K562 (cell line): ENCODE measurements at regions not wholly inside any gene's neighbourhood (a gene's known extent, or its start where the extent isn't known, plus 50 kb on each side); places are given as distances from the start of the nearest gene placed in this dataset.

Source experiments
- ATAC-seq: fragments of 200-7000 bp; cut with Tn5 transposase; 3 replicates; pipeline ENCODE4 v1.9.1; 2020; ENCODE audit warnings: moderate library complexity
- BruUV-seq: library from RNA; stranded (reverse); fragments of 400-500 nt; replicated peaks from 2 replicates; lab custom pipeline; 2021; lab: Mats Ljungman, UMichigan
- CTCF ChIA-PET: fragments of 300-600 bp; formaldehyde crosslinking; extraction: SDS; loops from one replicate; lab custom pipeline; 2021; ENCODE audit warnings: low intra/inter-chr PET ratio; lab: Yijun Ruan, JAX
- POLR2A ChIA-PET: fragments of 300-600, 350-650 bp; sonication (Branson Sonifier 250); formaldehyde crosslinking; extraction: SDS; loops from one replicate; lab custom pipeline; 2021; ENCODE audit warnings: antibody characterized with exemption, inconsistent platforms; lab: Yijun Ruan, JAX
- DNase-seq, 4 experiments: peaks; one replicate each; pipeline versions ENCODE4 v3.0.0 to v3.0.0-alpha.2; 2011 to 2018; ENCODE audit warnings: low spot score in 3 of 4, mixed read lengths in 3 of 4; ENCODE audit errors: extremely low read depth in 1 of 4
- FAIRE-seq: peaks from 2 replicates; lab custom pipeline; 2011; peaks lifted over from hg19 to GRCh38; lab: Jason Lieb, UNC
- H2AFZ ChIP-seq: 2 replicates; pipeline ENCODE4 v1.6.0; 2011; ENCODE audit warnings: low read depth, low read length, control low read depth, inconsistent platforms
- H3K27ac ChIP-seq: fragments of 200-600 bp; 3 replicates; pipeline ENCODE4 v1.8.0; 2011; ENCODE audit warnings: low read depth, mild to moderate bottlenecking, control low read depth, inconsistent platforms, low read length, moderate library complexity, mixed read lengths; ENCODE audit errors: extremely low read depth
- H3K27me3 ChIP-seq, 2 experiments: fragments of 300-600 bp in 1 of 2; 2 replicates in 1 of 2; 3 replicates in 1 of 2; pipeline versions ENCODE4 v1.6.0 to v1.8.0; 2011; ENCODE audit warnings: inconsistent platforms in 2 of 2, low read length in 2 of 2, mild to moderate bottlenecking in 1 of 2, mixed read lengths in 1 of 2, moderate library complexity in 1 of 2; ENCODE audit not compliant: control insufficient read depth in 2 of 2, insufficient read depth in 2 of 2
- H3K36me3 ChIP-seq: fragments of 300-600 bp; 3 replicates; pipeline ENCODE4 v1.8.0; 2011; ENCODE audit warnings: mild to moderate bottlenecking, low read length, inconsistent platforms; ENCODE audit not compliant: control insufficient read depth, insufficient read depth
- H3K4me1 ChIP-seq, 2 experiments: fragments of 200-600 bp in 1 of 2; replicated peaks in 1 of 2; 2 replicates in 1 of 2; 3 replicates in 1 of 2; pipeline versions ENCODE4 v1.5.1 to v1.8.0; 2011; ENCODE audit warnings: inconsistent platforms in 2 of 2, low read length in 2 of 2, mild to moderate bottlenecking in 1 of 2, mixed read lengths in 1 of 2, moderate library complexity in 1 of 2; ENCODE audit not compliant: control insufficient read depth in 2 of 2, insufficient read depth in 2 of 2
- H3K4me2 ChIP-seq: 2 replicates; pipeline ENCODE4 v1.6.1; 2011; ENCODE audit warnings: low read length, control low read depth, inconsistent platforms, mixed read lengths; ENCODE audit not compliant: insufficient read depth
- H3K4me3 ChIP-seq: fragments of 200-600 bp; sonication (generic), shearing (Covaris generic); 2 replicates; pipeline ENCODE4 v1.5.1; 2016; ENCODE audit warnings: control low read depth, inconsistent platforms
- H3K79me2 ChIP-seq: fragments of 200-600 bp; 3 replicates; pipeline ENCODE4 v1.8.0; 2011; ENCODE audit warnings: low read length, inconsistent platforms; ENCODE audit not compliant: control insufficient read depth, insufficient read depth
- H3K9ac ChIP-seq, 2 experiments: 2 replicates each; pipeline versions ENCODE4 v1.6.0 to v1.6.1; 2011; ENCODE audit warnings: low read depth in 2 of 2, low read length in 2 of 2, control low read depth in 1 of 2, inconsistent platforms in 1 of 2, mild to moderate bottlenecking in 1 of 2, mixed read lengths in 1 of 2; ENCODE audit not compliant: insufficient read depth in 1 of 2
- H3K9me1 ChIP-seq: one replicate; pipeline ENCODE4 v1.6.0; 2011; ENCODE audit warnings: inconsistent platforms, mild to moderate bottlenecking, low read length, moderate library complexity; ENCODE audit not compliant: control insufficient read depth, insufficient read depth
- H3K9me3 ChIP-seq: replicated peaks from 2 replicates; pipeline ENCODE4 v1.5.1; 2011; ENCODE audit warnings: low read depth, low read length, inconsistent platforms; ENCODE audit not compliant: control insufficient read depth, insufficient read depth
- H4K20me1 ChIP-seq: replicated peaks from 2 replicates; pipeline ENCODE4 v1.6.1; 2011; ENCODE audit warnings: low read length, inconsistent platforms, mixed read lengths; ENCODE audit not compliant: control insufficient read depth, insufficient read depth
- CHD4 ChIP-seq: fragments of 200-600 bp; sonication (generic); IDR thresholded peaks from 3 replicates; pipeline ENCODE4 v1.6.1; 2012; ENCODE audit warnings: low read depth, mild to moderate bottlenecking, mixed read lengths, low read length, inconsistent platforms; ENCODE audit not compliant: insufficient read depth, insufficient replicate concordance, poor library complexity, severe bottlenecking
- MYNN ChIP-seq, 2 experiments: sonication (generic); formaldehyde crosslinking in 1 of 2; IDR thresholded peaks; 2 replicates each; pipeline versions ENCODE4 v1.5.0 to v1.6.1; 2016 to 2020; ENCODE audit warnings: antibody characterized with exemption in 1 of 2, missing genetic modification reagents in 1 of 2
- NR2C2 ChIP-seq, 2 experiments: fragments of 200-800 bp in 1 of 2; sonication (Bioruptor generic) in 1 of 2; sonication (generic) in 1 of 2; formaldehyde crosslinking in 1 of 2; IDR thresholded peaks; 2 replicates each; pipeline versions ENCODE4 v1.6.1 to v1.8.0; 2016 to 2022; ENCODE audit warnings: mild to moderate bottlenecking in 1 of 2, missing compliant biosample characterization in 1 of 2, missing genetic modification characterization in 1 of 2, missing genetic modification reagents in 1 of 2
- POLR2B ChIP-seq: fragments of 450-650 bp; IDR thresholded peaks from 2 replicates; pipeline ENCODE4 v1.6.1; 2018; ENCODE audit warnings: low read depth; ENCODE audit not compliant: partially characterized antibody
- SMARCA4 ChIP-seq: fragments of 450-650 bp; IDR thresholded peaks from 2 replicates; pipeline ENCODE4 v1.6.1; 2016
- TAF15 ChIP-seq: fragments of 200-400 bp; formaldehyde crosslinking; IDR thresholded peaks from 2 replicates; pipeline ENCODE4 v1.6.1; 2017; ENCODE audit warnings: mild to moderate bottlenecking, low read depth, low read length, moderate library complexity
- ZNF445 ChIP-seq: fragments of 250-450 bp; sonication (Bioruptor Pico); IDR thresholded peaks from 2 replicates; pipeline ENCODE4 v1.4.0; 2020; ENCODE audit warnings: low read depth, mild to moderate bottlenecking, moderate library complexity
- in situ Hi-C: fragments of 300-500 bp; cut with MboI; formaldehyde crosslinking; loops from 4 replicates; pipeline ENCODE4 v1.15.0; 2018; ENCODE audit warnings: inconsistent platforms, mixed read lengths
- intact Hi-C: fragments of 100-400 bp; cut with micrococcal nuclease; formaldehyde crosslinking; loops from 2 replicates; pipeline ENCODE4 v1.14.2; 2022
- TF ChIP-seq, protein P1 (sequence below): conservative IDR thresholded peaks from 2 replicates; pipeline ENCODE4 v1.6.1; 2011; ENCODE audit warnings: low read depth, mild to moderate bottlenecking, low read length; ENCODE audit not compliant: control insufficient read depth

- Histone ChIP-seq H3K9ac (no peak overlapping the region), H3K4me2 (no peak overlapping the region), H3K9me3 (no peaks in the 10 kb centered on the region), H3K4me3 (no peak overlapping the region), H3K27me3 (no peaks in the 10 kb centered on the region), H3K36me3 (no peaks in the 10 kb centered on the region), H3K27ac (no peak overlapping the region), H4K20me1 (no peaks in the 10 kb centered on the region), H2AFZ (no peak overlapping the region), H3K9me1 (no peaks in the 10 kb centered on the region), H3K4me1 (no peaks in the 10 kb centered on the region), H3K79me2 (no peaks in the 10 kb centered on the region)
- TF ChIP-seq CHD4 (no peak), SMARCA4 (no peak), NR2C2 (CRISPR knock-in tag; IDR thresholded peaks at IDR 0.05) (no peak), NR2C2 (tag; IDR thresholded peaks at IDR 0.05) (no peak), MYNN (IDR thresholded peaks at IDR 0.05) (no peak), MYNN (CRISPR knock-in tag; IDR thresholded peaks at IDR 0.05) (no peak), TAF15 (no peak), ZNF445 (CRISPR knock-in tag) (no peak), POLR2B (no peak)
- TF ChIP-seq, protein P1, sequence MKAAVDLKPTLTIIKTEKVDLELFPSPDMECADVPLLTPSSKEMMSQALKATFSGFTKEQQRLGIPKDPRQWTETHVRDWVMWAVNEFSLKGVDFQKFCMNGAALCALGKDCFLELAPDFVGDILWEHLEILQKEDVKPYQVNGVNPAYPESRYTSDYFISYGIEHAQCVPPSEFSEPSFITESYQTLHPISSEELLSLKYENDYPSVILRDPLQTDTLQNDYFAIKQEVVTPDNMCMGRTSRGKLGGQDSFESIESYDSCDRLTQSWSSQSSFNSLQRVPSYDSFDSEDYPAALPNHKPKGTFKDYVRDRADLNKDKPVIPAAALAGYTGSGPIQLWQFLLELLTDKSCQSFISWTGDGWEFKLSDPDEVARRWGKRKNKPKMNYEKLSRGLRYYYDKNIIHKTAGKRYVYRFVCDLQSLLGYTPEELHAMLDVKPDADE, result no peak
- intact Hi-C loops (no loop called here), in situ Hi-C loops (no loop called here)
- CTCF ChIA-PET, result no interaction called here
- ATAC-seq (no peak), FAIRE-seq (no peak), DNase-seq (no peak)
- POLR2A ChIA-PET, result no interaction called here
- BruUV-seq, result no TSS peak
Observed at GRCh38 chr6:127030111-127030510, 88.4 kb upstream of the RSPO3 start.
